MM.1S (cell line): ENCODE measurements at regions not wholly inside any gene's neighbourhood (a gene's known extent, or its start where the extent isn't known, plus 50 kb on each side); places are given as distances from the start of the nearest gene placed in this dataset.
"Not testable (repeated sequence)": the region's sequence is repeated elsewhere in the genome, so short reads cannot be mapped to it uniquely, and the experiment has no call there.

Experiments
- DNase-seq: peaks from one replicate; pipeline ENCODE4 v3.0.0-alpha.2; 2015
- H2AFZ ChIP-seq: fragments of 300-600 bp; sonication (generic); 2 replicates; pipeline ENCODE4 v1.6.0; 2016; ENCODE audit warnings: antibody characterized with exemption, low read length
- H3F3A ChIP-seq: fragments of 300-600 bp; sonication (generic); 2 replicates; pipeline ENCODE4 v1.6.1; 2016; ENCODE audit warnings: mild to moderate bottlenecking, antibody characterized with exemption, low read length, moderate library complexity, mixed read lengths; ENCODE audit not compliant: insufficient read depth
- H3K27ac ChIP-seq: fragments of 300-600 bp; sonication (generic); 2 replicates; pipeline ENCODE4 v1.5.1; 2016; ENCODE audit warnings: mild to moderate bottlenecking, low read length
- H3K27me3 ChIP-seq: fragments of 300-600 bp; sonication (generic); replicated peaks from 2 replicates; pipeline ENCODE4 v1.6.0; 2016; ENCODE audit warnings: low read length; ENCODE audit not compliant: insufficient read depth
- H3K36me3 ChIP-seq: fragments of 300-600 bp; sonication (generic); replicated peaks from 2 replicates; pipeline ENCODE4 v1.6.1; 2016; ENCODE audit warnings: mild to moderate bottlenecking, low read length, mixed read lengths; ENCODE audit not compliant: insufficient read depth
- H3K4me1 ChIP-seq: fragments of 300-600 bp; sonication (generic); 2 replicates; pipeline ENCODE4 v1.6.1; 2016; ENCODE audit warnings: low read length, mixed read lengths
- H3K4me2 ChIP-seq: fragments of 300-600 bp; sonication (generic); 2 replicates; pipeline ENCODE4 v1.6.0; 2016; ENCODE audit warnings: low read depth, low read length
- H3K4me3 ChIP-seq: fragments of 300-600 bp; sonication (generic); 2 replicates; pipeline ENCODE4 v1.5.1; 2016; ENCODE audit warnings: low read length, mixed read lengths
- H3K79me2 ChIP-seq: fragments of 300-600 bp; sonication (generic); 2 replicates; pipeline ENCODE4 v1.6.1; 2016; ENCODE audit warnings: mixed run types, low read length, mixed read lengths
- H3K9ac ChIP-seq: fragments of 300-600 bp; sonication (generic); 2 replicates; pipeline ENCODE4 v1.6.1; 2016; ENCODE audit warnings: low read length, mixed read lengths
- H3K9me2 ChIP-seq: fragments of 300-600 bp; sonication (generic); replicated peaks from 2 replicates; pipeline ENCODE4 v1.6.1; 2016; ENCODE audit warnings: mild to moderate bottlenecking, low read length, mixed read lengths; ENCODE audit not compliant: insufficient read depth
- H3K9me3 ChIP-seq: fragments of 300-600 bp; sonication (generic); replicated peaks from 2 replicates; pipeline ENCODE4 v1.6.1; 2016; ENCODE audit warnings: mild to moderate bottlenecking, low read length, mixed read lengths; ENCODE audit not compliant: insufficient read depth
- H4K20me1 ChIP-seq: fragments of 300-600 bp; sonication (generic); 2 replicates; pipeline ENCODE4 v1.6.1; 2016; ENCODE audit warnings: mild to moderate bottlenecking, low read length, moderate library complexity, mixed read lengths; ENCODE audit not compliant: insufficient read depth
- CTCF ChIP-seq: fragments of 300-600 bp; sonication (generic); IDR thresholded peaks from 2 replicates; pipeline ENCODE4 v1.5.1; 2016; ENCODE audit warnings: antibody characterized with exemption, low read length, mixed read lengths
- EZH2 ChIP-seq: fragments of 300-600 bp; sonication (generic); optimal IDR thresholded peaks from 2 replicates; pipeline ENCODE3; 2017; ENCODE audit warnings: low read depth, mild to moderate bottlenecking, antibody characterized with exemption, low read length, mixed read lengths
- EZH2phosphoT487 ChIP-seq: fragments of 300-600 bp; sonication (generic); IDR thresholded peaks from 2 replicates; pipeline ENCODE4 v1.6.1; 2018; ENCODE audit warnings: antibody characterized with exemption, low read length

- Histone ChIP-seq H2AFZ (no peak overlapping the region), H3K9me2 (no peaks in the 10 kb centered on the region), H4K20me1 (no peaks in the 10 kb centered on the region), H3K4me1 (no peaks in the 10 kb centered on the region), H3K9me3 (no peaks in the 10 kb centered on the region), H3K79me2 (no peaks in the 10 kb centered on the region), H3K36me3 (no peaks in the 10 kb centered on the region), H3K27me3 (no peaks in the 10 kb centered on the region), H3K4me3 (no peak overlapping the region), H3K9ac (no peak overlapping the region), H3F3A (no peaks in the 10 kb centered on the region), H3K4me2 (no peak overlapping the region), H3K27ac (no peak overlapping the region)
- DNase-seq: no peak
- TF ChIP-seq EZH2phosphoT487: no peak
- no peak for TF ChIP-seq CTCF
- TF ChIP-seq EZH2: no peak
Measured at GRCh38 chr20:48437146-48437545, 390.7 kb downstream of the PREX1 start.

DNA sequence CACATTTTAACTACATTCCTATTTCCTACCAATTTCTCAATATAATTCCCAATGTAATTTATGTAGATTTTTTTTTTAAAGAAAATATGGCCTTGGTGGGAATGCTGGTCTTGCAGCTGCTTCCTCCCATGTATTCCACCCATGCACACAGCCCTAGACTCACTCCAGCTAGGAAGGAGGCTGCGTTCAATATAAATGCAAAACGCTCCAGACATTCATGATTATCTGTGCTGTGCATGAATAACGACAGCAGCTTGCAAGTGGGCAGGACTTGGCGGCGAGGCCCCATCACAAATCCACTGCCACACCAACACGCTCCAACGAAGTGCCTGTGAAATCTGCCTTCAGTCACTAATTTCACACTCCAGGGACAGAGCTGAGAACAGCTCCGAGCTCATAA, 391.2 kb downstream of the PREX1 start:
- H3K79me2 ChIP-seq, H3K4me2 ChIP-seq, H3F3A ChIP-seq, H3K9me3 ChIP-seq, H3K9ac ChIP-seq, H4K20me1 ChIP-seq, H3K4me1 ChIP-seq, H3K27me3 ChIP-seq, H2AFZ ChIP-seq, H3K27ac ChIP-seq, H3K4me3 ChIP-seq, H3K36me3 ChIP-seq, DNase-seq, H3K9me2 ChIP-seq: not testable (repeated sequence)

GRCh38 chr20:48433178-48433577, 394.6 kb downstream of the PREX1 start:
- Histone ChIP-seq H3K79me2 (no peaks in the 10 kb centered on the region), H3K9me3 (no peaks in the 10 kb centered on the region), H3K9ac (no peak overlapping the region), H3K36me3 (no peaks in the 10 kb centered on the region), H3K4me1 (no peaks in the 10 kb centered on the region), H3K9me2 (no peaks in the 10 kb centered on the region), H4K20me1 (no peaks in the 10 kb centered on the region), H2AFZ (no peak overlapping the region), H3F3A (no peaks in the 10 kb centered on the region), H3K4me2 (no peak overlapping the region), H3K27ac (no peak overlapping the region), H3K4me3 (no peak overlapping the region), H3K27me3 (no peaks in the 10 kb centered on the region)
- no peak for DNase-seq
- TF ChIP-seq EZH2phosphoT487: no peak
- TF ChIP-seq CTCF: no peak
- TF ChIP-seq EZH2: no peak

GRCh38 chr20:48432494-48432832, 395.3 kb downstream of the PREX1 start:
- Histone ChIP-seq H2AFZ (no peak overlapping the region), H3K9me3 (no peaks in the 10 kb centered on the region), H4K20me1 (no peaks in the 10 kb centered on the region), H3K4me1 (no peaks in the 10 kb centered on the region), H3K27me3 (no peaks in the 10 kb centered on the region), H3K36me3 (no peaks in the 10 kb centered on the region), H3K27ac (no peak overlapping the region), H3K9ac (no peak overlapping the region), H3F3A (no peaks in the 10 kb centered on the region), H3K4me2 (no peak overlapping the region), H3K4me3 (no peak overlapping the region), H3K9me2 (no peaks in the 10 kb centered on the region), H3K79me2 (no peaks in the 10 kb centered on the region)
- TF ChIP-seq EZH2phosphoT487 (no peak), CTCF (no peak), EZH2 (no peak)
- DNase-seq: no peak
